A673 (cell line): ENCODE measurements at regions not wholly inside any gene's neighbourhood (a gene's known extent, or its start where the extent isn't known, plus 50 kb on each side); places are given as distances from the start of the nearest gene placed in this dataset.

Source experiments
- EZH2 ChIP-seq: fragments of 200-600 bp; sonication (generic); IDR thresholded peaks from 2 replicates; pipeline ENCODE4 v1.6.1; 2017; ENCODE audit warnings: borderline replicate concordance, low read depth, mild to moderate bottlenecking, mixed read lengths, antibody characterized with exemption, low read length; ENCODE audit not compliant: poor library complexity, severe bottlenecking
- TF ChIP-seq, protein P1 (sequence below): fragments of 300-800, 200-600 bp; sonication (generic); conservative IDR thresholded peaks from 2 replicates; pipeline ENCODE4 v1.5.1; 2017; ENCODE audit warnings: low read depth, mild to moderate bottlenecking, antibody characterized with exemption, low read length, moderate library complexity, mixed read lengths

DNA sequence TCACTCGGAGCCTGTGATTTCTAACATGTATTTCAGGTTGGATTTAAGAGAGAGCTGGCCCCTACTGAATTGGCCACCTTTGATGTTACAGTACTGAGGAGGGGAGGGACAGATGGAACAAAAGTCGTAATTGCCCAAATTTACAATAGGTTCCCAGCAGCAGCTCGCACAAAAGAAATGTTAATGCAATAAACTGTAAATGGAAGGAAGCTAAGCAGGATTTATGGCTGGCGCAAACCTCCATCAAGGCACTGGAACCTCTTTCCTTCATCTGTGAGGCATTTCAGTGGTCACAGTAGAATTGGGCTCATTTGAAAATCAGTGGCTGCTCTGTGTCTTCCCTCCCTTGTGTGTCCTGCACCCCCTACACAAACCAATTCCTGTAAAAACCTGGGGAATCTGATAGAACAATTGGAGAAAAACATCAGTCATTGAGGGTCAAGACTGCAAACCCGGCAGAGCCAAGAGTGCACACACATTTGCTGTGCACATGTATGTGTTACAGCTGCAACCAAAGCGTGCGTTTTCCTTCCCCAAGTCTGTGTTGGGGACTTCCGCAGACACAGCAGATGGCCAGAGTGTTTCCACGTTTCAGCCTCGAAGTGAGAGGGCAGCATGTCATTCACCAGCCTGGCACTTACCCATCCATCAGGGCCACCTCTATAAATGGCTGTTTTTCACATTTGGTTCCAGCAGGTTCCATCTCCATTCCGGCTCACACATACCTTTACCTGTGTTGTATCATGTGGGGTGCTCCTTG, 192.8 kb downstream of the TM9SF2 start:
- TF ChIP-seq, protein P1, sequence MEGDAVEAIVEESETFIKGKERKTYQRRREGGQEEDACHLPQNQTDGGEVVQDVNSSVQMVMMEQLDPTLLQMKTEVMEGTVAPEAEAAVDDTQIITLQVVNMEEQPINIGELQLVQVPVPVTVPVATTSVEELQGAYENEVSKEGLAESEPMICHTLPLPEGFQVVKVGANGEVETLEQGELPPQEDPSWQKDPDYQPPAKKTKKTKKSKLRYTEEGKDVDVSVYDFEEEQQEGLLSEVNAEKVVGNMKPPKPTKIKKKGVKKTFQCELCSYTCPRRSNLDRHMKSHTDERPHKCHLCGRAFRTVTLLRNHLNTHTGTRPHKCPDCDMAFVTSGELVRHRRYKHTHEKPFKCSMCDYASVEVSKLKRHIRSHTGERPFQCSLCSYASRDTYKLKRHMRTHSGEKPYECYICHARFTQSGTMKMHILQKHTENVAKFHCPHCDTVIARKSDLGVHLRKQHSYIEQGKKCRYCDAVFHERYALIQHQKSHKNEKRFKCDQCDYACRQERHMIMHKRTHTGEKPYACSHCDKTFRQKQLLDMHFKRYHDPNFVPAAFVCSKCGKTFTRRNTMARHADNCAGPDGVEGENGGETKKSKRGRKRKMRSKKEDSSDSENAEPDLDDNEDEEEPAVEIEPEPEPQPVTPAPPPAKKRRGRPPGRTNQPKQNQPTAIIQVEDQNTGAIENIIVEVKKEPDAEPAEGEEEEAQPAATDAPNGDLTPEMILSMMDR, result no peak
- no peak for TF ChIP-seq EZH2
